GM13976 (cell line): ENCODE measurements at regions not wholly inside any gene's neighbourhood (a gene's known extent, or its start where the extent isn't known, plus 50 kb on each side); places are given as distances from the start of the nearest gene placed in this dataset.

Source experiments
- DNase-seq: peaks from one replicate; pipeline ENCODE4 v3.0.0; 2012; ENCODE audit warnings: low spot score
- CTCF ChIP-seq: IDR thresholded peaks from 2 replicates; pipeline ENCODE4 v1.5.1; 2012; ENCODE audit warnings: borderline replicate concordance, mild to moderate bottlenecking; ENCODE audit not compliant: insufficient read depth; ENCODE audit errors: extremely low read depth, missing control alignments, control extremely low read depth
- in situ Hi-C: fragments of 300-500 bp; cut with MboI; formaldehyde crosslinking; loops from one replicate; pipeline ENCODE4 v1.12.0; 2022; ENCODE audit warnings: low sequenced_read_pairs, mixed read lengths, inconsistent platforms; ENCODE audit not compliant: unreplicated experiment

GRCh38 chr4:136551753-136552152, 980.5 kb downstream of the PCDH18 start:
- no peak for DNase-seq
- TF ChIP-seq CTCF: no peak
- in situ Hi-C loops: no loop called here

- in situ Hi-C loops: no loop called here
- no peak for DNase-seq
- TF ChIP-seq CTCF: no peak
Measured at GRCh38 chr4:136540747-136541146, 991.5 kb downstream of the PCDH18 start.

- no peak for DNase-seq
- in situ Hi-C loops: no loop called here
- TF ChIP-seq CTCF: no peak
Measured at GRCh38 chr4:136528131-136528530, 1004.2 kb downstream of the PCDH18 start.

GRCh38 chr4:136526517-136526916, 1005.8 kb downstream of the PCDH18 start:
- in situ Hi-C loops: no loop called here
- DNase-seq: no peak
- no peak for TF ChIP-seq CTCF

- DNase-seq: no peak
- in situ Hi-C loops: no loop called here
- TF ChIP-seq CTCF: no peak
Measured at GRCh38 chr4:136524039-136524438, 1008.3 kb downstream of the PCDH18 start.

GRCh38 chr4:136516371-136516770, 1015.9 kb downstream of the PCDH18 start:
- in situ Hi-C loops: no loop called here
- TF ChIP-seq CTCF: no peak
- DNase-seq: no peak

- no peak for DNase-seq
- TF ChIP-seq CTCF: no peak
- in situ Hi-C loops: no loop called here
Measured at GRCh38 chr4:136505020-136505419, 1027.3 kb downstream of the PCDH18 start.
